TTC549 (cell line): ENCODE measurements at regions not wholly inside any gene's neighbourhood (a gene's known extent, or its start where the extent isn't known, plus 50 kb on each side); places are given as distances from the start of the nearest gene placed in this dataset.
"Not testable (repeated sequence)": the region's sequence is repeated elsewhere in the genome, so short reads cannot be mapped to it uniquely, and the experiment has no call there.

Experiments
- FAIRE-seq: peaks from 2 replicates; lab custom pipeline; 2012; peaks lifted over from hg19 to GRCh38; lab: Jason Lieb, UNC

- no peak for FAIRE-seq
These were observed 79.7 kb upstream of the IGFBP5 start for GRCh38 chr2:216775043-216775453.

- FAIRE-seq: no peak
These were observed 79.3 kb upstream of the IGFBP5 start for GRCh38 chr2:216774620-216775019.

- FAIRE-seq: no peak
These were observed 78.8 kb upstream of the IGFBP5 start for GRCh38 chr2:216774180-216774579.

- no peak for FAIRE-seq
These were observed 77.7 kb upstream of the IGFBP5 start for GRCh38 chr2:216773072-216773471.

GRCh38 chr2:216770717-216771116, 75.4 kb upstream of the IGFBP5 start:
- FAIRE-seq: no peak

- no peak for FAIRE-seq
These were observed 74.7 kb upstream of the IGFBP5 start for GRCh38 chr2:216770050-216770449.

- FAIRE-seq: no peak
These were observed 74.3 kb upstream of the IGFBP5 start for GRCh38 chr2:216769626-216770025.

- no peak for FAIRE-seq
These were observed 73.6 kb upstream of the IGFBP5 start for GRCh38 chr2:216768908-216769411.

- FAIRE-seq: no peak
These were observed 70.5 kb upstream of the IGFBP5 start for GRCh38 chr2:216765761-216766262.

- FAIRE-seq: no peak
These were observed 68.0 kb upstream of the IGFBP5 start for GRCh38 chr2:216763396-216763795.

GRCh38 chr2:216761809-216762208, 66.5 kb upstream of the IGFBP5 start:
- FAIRE-seq: no peak

GRCh38 chr2:216761133-216761532, 65.8 kb upstream of the IGFBP5 start:
- FAIRE-seq: no peak

GRCh38 chr2:216758256-216759155, 63.2 kb upstream of the IGFBP5 start:
- FAIRE-seq: no peak

- FAIRE-seq: no peak
These were observed 62.2 kb upstream of the IGFBP5 start for GRCh38 chr2:216757532-216757931.

- FAIRE-seq: no peak
These were observed 61.1 kb upstream of the IGFBP5 start for GRCh38 chr2:216756435-216756834.

GRCh38 chr2:216754812-216755211, 59.5 kb upstream of the IGFBP5 start:
- FAIRE-seq: no peak

GRCh38 chr2:216754336-216754735, 59.0 kb upstream of the IGFBP5 start:
- FAIRE-seq: no peak

- FAIRE-seq: no peak
These were observed 57.6 kb upstream of the IGFBP5 start for GRCh38 chr2:216752855-216753505.

GRCh38 chr2:216750750-216751149, 55.4 kb upstream of the IGFBP5 start:
- not testable (repeated sequence) for FAIRE-seq

- not testable (repeated sequence) for FAIRE-seq
These were observed 50.9 kb upstream of the IGFBP5 start for GRCh38 chr2:216746268-216746667.

GRCh38 chr2:216745453-216745852, 50.1 kb upstream of the IGFBP5 start:
- FAIRE-seq: no peak
